ENCODE measurements at regions not wholly inside any gene's neighbourhood (a gene's known extent, or its start where the extent isn't known, plus 50 kb on each side); places are given as distances from the start of the nearest gene placed in this dataset.

DNA sequence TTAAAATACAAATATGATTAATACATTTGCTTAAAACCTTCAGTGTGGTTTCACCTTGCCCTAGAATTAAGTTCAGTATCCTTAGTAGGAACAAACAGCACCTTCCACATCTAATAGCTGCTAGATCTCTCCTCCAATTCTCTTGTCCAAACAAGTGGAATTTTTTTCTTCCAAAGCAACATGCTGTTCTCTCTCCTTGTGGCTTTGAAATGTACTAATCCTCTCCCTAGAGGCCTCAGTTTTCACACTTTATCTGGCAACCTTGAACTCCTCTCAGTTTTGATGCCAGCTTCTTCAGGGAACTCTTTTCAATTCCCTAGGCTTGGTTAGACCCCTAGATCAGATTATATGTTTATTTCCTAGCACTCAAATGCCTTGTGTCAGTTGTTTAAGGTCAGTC, 87.0 kb downstream of the GLUL start:
- no peak overlapping the region for H3K4me3 ChIP-seq (ENCODE audit: low read depth, poor library complexity, severe bottlenecking)
- intact Hi-C loops (cut with DNase I; ENCODE audit: low total_unique reads) = no loop called here
- DNase-seq (ENCODE audit: low spot score in 2 of 2) = no peak

DNA sequence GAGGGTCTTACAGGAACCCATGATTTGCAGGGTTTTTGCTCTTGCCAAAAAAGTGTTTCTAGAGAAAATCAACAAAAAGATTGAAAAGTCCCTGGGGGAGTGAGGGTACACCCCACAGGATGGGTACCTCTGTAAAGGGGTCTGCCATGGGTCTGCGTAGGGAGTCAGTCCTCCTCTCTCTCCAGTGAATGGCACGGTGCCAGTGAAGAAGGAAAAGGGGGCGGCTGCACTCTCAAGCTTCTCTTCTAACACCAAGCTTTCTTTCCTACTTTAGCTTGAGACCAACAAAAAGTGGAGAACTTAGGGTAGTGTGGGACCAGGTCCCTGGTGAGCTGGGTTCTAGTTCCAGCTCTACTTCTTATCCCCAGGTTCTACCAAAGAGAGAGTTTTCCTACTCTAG, 87.4 kb downstream of the GLUL start:
- DNase-seq (ENCODE audit: low spot score in 2 of 2) = no peak
- WGBS, 2 donors = 60 to 65% methylated on average over 3 of the region's 3 CpGs
- no peak overlapping the region for H3K4me3 ChIP-seq (ENCODE audit: low read depth, poor library complexity, severe bottlenecking)
- intact Hi-C loops (cut with DNase I; ENCODE audit: low total_unique reads) = no loop called here
- TF ChIP-seq POLR2A (IDR thresholded peaks at IDR 0.05) (no peak), CTCF (IDR thresholded peaks at IDR 0.05) (no peak)

More for the DNA sequence above, 87.0 kb downstream of the GLUL start:
- TF ChIP-seq CTCF (IDR thresholded peaks at IDR 0.05) = no peak
- no peak for TF ChIP-seq POLR2A (IDR thresholded peaks at IDR 0.05)

DNA sequence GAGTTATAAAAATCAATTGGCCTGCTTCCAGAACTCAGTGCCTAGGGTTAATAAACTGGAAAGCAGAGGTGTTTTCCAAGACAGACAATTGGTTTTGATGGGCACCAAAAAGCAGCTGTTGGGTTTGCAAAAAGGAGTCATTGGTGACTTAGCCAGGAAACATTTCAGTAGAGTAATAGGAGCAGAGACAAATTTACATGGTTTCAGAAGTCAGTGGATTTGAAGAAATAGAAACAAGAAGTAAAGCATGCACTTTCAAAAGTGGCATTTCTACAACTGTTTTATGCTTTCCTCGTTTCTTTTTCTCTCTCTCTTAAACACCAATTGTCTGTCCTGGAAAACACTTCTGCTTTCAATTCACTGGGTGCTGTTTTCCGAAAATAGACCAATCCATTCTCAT, 87.8 kb downstream of the GLUL start:
- no peak for DNase-seq (ENCODE audit: low spot score in 2 of 2)
- 36 to 49% methylated on average over 2 of the region's 2 CpGs for WGBS, 2 donors
- intact Hi-C loops (cut with DNase I; ENCODE audit: low total_unique reads) = no loop called here
- TF ChIP-seq CTCF (IDR thresholded peaks at IDR 0.05) (no peak), POLR2A (IDR thresholded peaks at IDR 0.05) (no peak)
- no peak overlapping the region for H3K4me3 ChIP-seq (ENCODE audit: low read depth, poor library complexity, severe bottlenecking)

DNA sequence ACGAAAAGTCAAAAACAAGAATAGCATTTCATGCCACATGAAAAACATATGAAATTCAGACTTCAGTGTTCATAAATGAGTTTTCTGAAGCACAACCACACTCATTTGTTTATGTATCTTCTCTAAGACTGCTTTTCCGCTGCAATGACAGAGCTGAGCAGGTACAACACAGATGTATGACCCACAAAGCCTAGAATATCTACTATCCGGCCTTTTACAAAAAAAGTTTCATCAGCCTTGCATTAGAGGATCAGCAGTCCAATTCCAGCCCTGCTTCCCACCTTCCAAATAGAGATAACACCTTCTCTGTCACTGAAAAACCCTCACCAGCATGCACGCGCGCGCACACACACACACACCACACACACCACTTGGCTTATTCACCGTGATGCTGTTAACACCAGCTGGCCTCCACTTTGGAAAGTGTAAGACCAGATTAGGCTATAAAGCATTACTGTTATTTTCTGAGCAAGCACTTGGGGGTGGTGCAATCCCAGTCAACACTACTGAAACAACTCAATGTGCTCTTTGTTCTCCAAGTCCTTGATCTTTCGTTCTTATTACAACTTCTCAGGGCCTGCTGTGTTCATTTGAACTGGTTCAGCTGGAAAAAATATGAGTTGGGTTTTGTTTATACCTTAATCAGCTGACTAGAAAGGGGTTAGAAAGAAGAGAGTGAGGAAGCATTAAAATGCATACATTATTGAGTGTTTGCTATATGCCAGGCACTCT, 90.0 kb downstream of the GLUL start:
- DNase-seq (ENCODE audit: low spot score in 2 of 2) = no peak
- TF ChIP-seq CTCF (IDR thresholded peaks at IDR 0.05) (no peak), POLR2A (IDR thresholded peaks at IDR 0.05) (no peak)
- whole genome bisulfite sequencing, 2 donors = 78 to 79% methylated on average over 9 of the region's 9 CpGs
- intact Hi-C loops (cut with DNase I; ENCODE audit: low total_unique reads) = no loop called here
- H3K4me3 ChIP-seq (ENCODE audit: low read depth, poor library complexity, severe bottlenecking) = no peak overlapping the region

- no peak overlapping the region for H3K4me3 ChIP-seq (ENCODE audit: low read depth, poor library complexity, severe bottlenecking)
- intact Hi-C loops (cut with DNase I; ENCODE audit: low total_unique reads) = no loop called here
- DNase-seq (ENCODE audit: low spot score in 2 of 2) = no peak
- 78 to 81% methylated on average over 8 of the region's 8 CpGs for WGBS, 2 donors
- TF ChIP-seq CTCF (IDR thresholded peaks at IDR 0.05) (no peak), POLR2A (IDR thresholded peaks at IDR 0.05) (no peak)
Observed at GRCh38 chr1:182301026-182301436, 90.6 kb downstream of the GLUL start.

All from lower leg skin (tissue), 4 donors.